NOMO-1 treated with DMSO at 0.1 percent for 48 hours (cell line): ENCODE measurements at regions not wholly inside any gene's neighbourhood (a gene's known extent, or its start where the extent isn't known, plus 50 kb on each side); places are given as distances from the start of the nearest gene placed in this dataset.

Source experiments
- DNase-seq: peaks from one replicate; lab custom pipeline; 2025; ENCODE audit not compliant: unreplicated experiment; lab: John Stamatoyannopoulos, UW

- DNase-seq = no peak
These were observed 327.2 kb upstream of the AKR1E2 start for GRCh38 chr10:4498711-4499251.

- DNase-seq = no peak
These were observed 331.5 kb upstream of the AKR1E2 start for GRCh38 chr10:4494551-4494950.

- no peak for DNase-seq
These were observed 333.8 kb upstream of the AKR1E2 start for GRCh38 chr10:4492202-4492601.

- no peak for DNase-seq
These were observed 337.1 kb upstream of the AKR1E2 start for GRCh38 chr10:4488904-4489303.

- no peak for DNase-seq
These were observed 340.4 kb upstream of the AKR1E2 start for GRCh38 chr10:4485636-4486035.

- no peak for DNase-seq
These were observed 342.2 kb upstream of the AKR1E2 start for GRCh38 chr10:4483811-4484210.

- DNase-seq = no peak
These were observed 343.3 kb upstream of the AKR1E2 start for GRCh38 chr10:4482659-4483058.

- no peak for DNase-seq
These were observed 344.8 kb upstream of the AKR1E2 start for GRCh38 chr10:4481192-4481591.

GRCh38 chr10:4479342-4479741 is 346.7 kb upstream of the AKR1E2 start:
- no peak for DNase-seq

- DNase-seq = no peak
These were observed 348.3 kb upstream of the AKR1E2 start for GRCh38 chr10:4477664-4478063.

GRCh38 chr10:4475827-4476490 is 350.0 kb upstream of the AKR1E2 start:
- no peak for DNase-seq

GRCh38 chr10:4474829-4475228 is 351.2 kb upstream of the AKR1E2 start:
- no peak for DNase-seq

- DNase-seq = no peak
These were observed 352.0 kb upstream of the AKR1E2 start for GRCh38 chr10:4473977-4474376.

- DNase-seq = no peak
These were observed 353.7 kb upstream of the AKR1E2 start for GRCh38 chr10:4472190-4472904.

- no peak for DNase-seq
These were observed 355.7 kb upstream of the AKR1E2 start for GRCh38 chr10:4470231-4470835.

- no peak for DNase-seq
These were observed 358.5 kb upstream of the AKR1E2 start for GRCh38 chr10:4467481-4467880.

GRCh38 chr10:4460267-4460666 is 365.7 kb upstream of the AKR1E2 start:
- DNase-seq = no peak

GRCh38 chr10:4459531-4459930 is 366.5 kb upstream of the AKR1E2 start:
- no peak for DNase-seq

- DNase-seq = no peak
These were observed 368.4 kb upstream of the AKR1E2 start for GRCh38 chr10:4457597-4457996.

- no peak for DNase-seq
These were observed 369.2 kb upstream of the AKR1E2 start for GRCh38 chr10:4456776-4457175.

- DNase-seq = no peak
These were observed 369.7 kb upstream of the AKR1E2 start for GRCh38 chr10:4456279-4456678.

GRCh38 chr10:4453950-4454349 is 372.1 kb upstream of the AKR1E2 start:
- DNase-seq = no peak
